ENCODE measurements at regions not wholly inside any gene's neighbourhood (a gene's known extent, or its start where the extent isn't known, plus 50 kb on each side); places are given as distances from the start of the nearest gene placed in this dataset.
"Not testable (repeated sequence)": the region's sequence is repeated elsewhere in the genome, so short reads cannot be mapped to it uniquely, and the experiment has no call there.

DNA sequence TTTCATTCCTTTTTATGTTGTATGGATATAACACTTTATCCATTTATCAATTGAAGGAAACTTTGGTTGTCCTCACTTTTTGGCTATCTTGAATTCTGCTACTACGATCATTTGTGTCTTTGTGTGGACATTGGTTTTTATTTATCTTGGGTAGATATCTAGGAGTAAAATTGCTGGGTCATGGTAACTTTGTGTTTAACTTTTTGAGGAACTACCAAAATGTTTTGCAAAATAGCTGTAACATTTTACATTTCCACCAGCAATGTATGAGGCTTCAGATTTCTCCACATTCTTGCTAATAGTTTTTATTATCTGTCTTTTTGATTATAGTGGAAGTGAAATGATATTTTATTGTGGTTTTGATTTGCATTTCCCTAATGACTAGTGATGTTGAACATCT is 55.6 kb downstream of the TLNRD1 start:
- Mint-ChIP-seq H3K4me3 (no peak overlapping the region), H3K4me1 (no peaks in the 10 kb centered on the region)

DNA sequence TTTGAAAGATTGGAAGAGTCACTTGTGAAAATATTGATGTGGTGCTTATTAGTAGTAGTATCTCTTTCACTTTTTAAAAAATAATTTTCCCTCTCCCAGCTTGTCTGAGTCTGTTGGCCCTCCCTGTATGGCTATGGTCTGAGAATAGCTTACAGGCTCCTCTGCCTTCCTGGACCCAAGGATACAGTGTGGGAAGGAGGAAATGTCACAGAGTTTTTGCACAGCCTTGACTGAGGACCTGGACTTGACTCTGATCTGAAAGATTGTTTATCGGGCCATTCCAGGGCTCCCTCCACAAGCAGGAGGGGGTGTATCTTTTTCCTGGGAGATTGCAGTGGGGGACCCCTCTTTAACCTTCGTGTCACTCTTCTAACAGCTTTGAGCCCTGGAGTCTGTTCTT is 59.7 kb downstream of the TLNRD1 start:
- Mint-ChIP-seq H3K4me3 (no peak overlapping the region), H3K36me3 (ENCODE audit: low read depth) (no peaks in the 10 kb centered on the region), H3K4me1 (no peaks in the 10 kb centered on the region), H3K27ac (no peak overlapping the region), H3K9me3 (no peaks in the 10 kb centered on the region), H3K27me3 (ENCODE audit: low read depth, poor library complexity) (peaks cover 21% of the 10 kb centered on the region)
- TF ChIP-seq, protein P1, sequence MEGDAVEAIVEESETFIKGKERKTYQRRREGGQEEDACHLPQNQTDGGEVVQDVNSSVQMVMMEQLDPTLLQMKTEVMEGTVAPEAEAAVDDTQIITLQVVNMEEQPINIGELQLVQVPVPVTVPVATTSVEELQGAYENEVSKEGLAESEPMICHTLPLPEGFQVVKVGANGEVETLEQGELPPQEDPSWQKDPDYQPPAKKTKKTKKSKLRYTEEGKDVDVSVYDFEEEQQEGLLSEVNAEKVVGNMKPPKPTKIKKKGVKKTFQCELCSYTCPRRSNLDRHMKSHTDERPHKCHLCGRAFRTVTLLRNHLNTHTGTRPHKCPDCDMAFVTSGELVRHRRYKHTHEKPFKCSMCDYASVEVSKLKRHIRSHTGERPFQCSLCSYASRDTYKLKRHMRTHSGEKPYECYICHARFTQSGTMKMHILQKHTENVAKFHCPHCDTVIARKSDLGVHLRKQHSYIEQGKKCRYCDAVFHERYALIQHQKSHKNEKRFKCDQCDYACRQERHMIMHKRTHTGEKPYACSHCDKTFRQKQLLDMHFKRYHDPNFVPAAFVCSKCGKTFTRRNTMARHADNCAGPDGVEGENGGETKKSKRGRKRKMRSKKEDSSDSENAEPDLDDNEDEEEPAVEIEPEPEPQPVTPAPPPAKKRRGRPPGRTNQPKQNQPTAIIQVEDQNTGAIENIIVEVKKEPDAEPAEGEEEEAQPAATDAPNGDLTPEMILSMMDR (IDR thresholded peaks at IDR 0.05), result no peak
- no peak for DNase-seq

More for the DNA sequence above, 55.6 kb downstream of the TLNRD1 start:
- no peaks in the 10 kb centered on the region for H3K9me3 Mint-ChIP-seq
- no peaks in the 10 kb centered on the region for H3K36me3 Mint-ChIP-seq (ENCODE audit: low read depth)
- no peak for DNase-seq
- no peak overlapping the region for H3K27ac Mint-ChIP-seq
- TF ChIP-seq, protein P1 (IDR thresholded peaks at IDR 0.05), result no peak
- H3K27me3 Mint-ChIP-seq (ENCODE audit: low read depth, poor library complexity), result peaks cover 6% of the 10 kb centered on the region

- Mint-ChIP-seq H3K4me3 (no peak overlapping the region), H3K27me3 (ENCODE audit: low read depth, poor library complexity) (peaks cover 21% of the 10 kb centered on the region), H3K4me1 (no peaks in the 10 kb centered on the region), H3K9me3 (no peaks in the 10 kb centered on the region), H3K36me3 (ENCODE audit: low read depth) (no peaks in the 10 kb centered on the region), H3K27ac (no peak overlapping the region)
- DNase-seq, result no peak
- TF ChIP-seq, protein P1 (IDR thresholded peaks at IDR 0.05), result no peak
These were observed 60.2 kb downstream of the TLNRD1 start for GRCh38 chr15:81060907-81061306.

DNA sequence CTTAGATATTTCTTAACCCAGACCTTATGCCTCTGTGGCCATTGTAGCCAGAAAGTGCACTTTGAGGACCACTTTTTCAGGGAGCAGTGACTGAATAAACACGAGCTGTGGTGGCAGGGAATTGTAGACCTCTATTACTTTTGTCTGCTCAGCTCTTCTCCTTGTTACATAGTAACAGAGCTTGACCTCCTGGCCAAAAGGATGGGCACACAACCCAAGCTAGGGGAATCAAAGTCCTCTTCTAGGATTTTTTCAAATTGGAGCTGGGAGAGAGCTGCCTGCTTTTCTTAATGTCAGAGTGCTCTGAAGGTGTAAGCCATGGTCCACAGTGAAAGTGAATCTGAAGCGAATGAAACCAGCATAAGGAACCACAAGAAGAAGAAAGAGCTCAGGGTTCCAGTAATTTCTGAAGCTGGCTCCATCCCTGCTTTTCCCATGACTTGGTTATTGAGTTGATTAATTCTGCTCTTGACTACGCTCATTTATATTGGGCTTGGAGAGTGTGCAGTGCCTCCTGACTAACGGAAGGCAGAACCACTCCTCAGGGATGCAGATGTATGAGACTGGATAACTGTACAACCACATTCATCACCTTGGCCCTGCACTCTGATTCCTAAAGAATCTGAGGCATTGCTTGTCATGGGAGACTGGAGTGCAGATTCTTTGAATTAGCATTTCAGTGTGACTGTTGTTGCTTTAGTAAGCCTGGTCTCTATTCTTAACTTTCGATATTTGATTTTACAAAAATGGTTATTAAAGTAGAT is 60.9 kb downstream of the TLNRD1 start:
- peaks cover 21% of the 10 kb centered on the region for H3K27me3 Mint-ChIP-seq (ENCODE audit: low read depth, poor library complexity)
- DNase-seq, result no peak
- no peaks in the 10 kb centered on the region for H3K9me3 Mint-ChIP-seq
- H3K4me1 Mint-ChIP-seq, result no peaks in the 10 kb centered on the region
- H3K4me3 Mint-ChIP-seq, result no peak overlapping the region
- H3K36me3 Mint-ChIP-seq (ENCODE audit: low read depth), result no peaks in the 10 kb centered on the region
- TF ChIP-seq, protein P1 (IDR thresholded peaks at IDR 0.05), result no peak
- H3K27ac Mint-ChIP-seq, result no peak overlapping the region

- Mint-ChIP-seq H3K27me3 (ENCODE audit: low read depth, poor library complexity) (peaks cover 21% of the 10 kb centered on the region), H3K4me1 (no peaks in the 10 kb centered on the region), H3K36me3 (ENCODE audit: low read depth) (no peaks in the 10 kb centered on the region), H3K4me3 (no peak overlapping the region), H3K27ac (no peak overlapping the region), H3K9me3 (no peaks in the 10 kb centered on the region)
- no peak for DNase-seq
- TF ChIP-seq, protein P1 (IDR thresholded peaks at IDR 0.05), result no peak
These were observed 62.2 kb downstream of the TLNRD1 start for GRCh38 chr15:81062937-81063336.

GRCh38 chr15:81064253-81064652 is 63.5 kb downstream of the TLNRD1 start:
- no peak for DNase-seq
- no peak overlapping the region for H3K4me3 Mint-ChIP-seq
- H3K27me3 Mint-ChIP-seq (ENCODE audit: low read depth, poor library complexity), result peaks cover 21% of the 10 kb centered on the region
- no peaks in the 10 kb centered on the region for H3K9me3 Mint-ChIP-seq
- TF ChIP-seq, protein P1 (IDR thresholded peaks at IDR 0.05), result no peak
- no peak overlapping the region for H3K27ac Mint-ChIP-seq
- H3K4me1 Mint-ChIP-seq, result no peaks in the 10 kb centered on the region
- no peaks in the 10 kb centered on the region for H3K36me3 Mint-ChIP-seq (ENCODE audit: low read depth)

DNA sequence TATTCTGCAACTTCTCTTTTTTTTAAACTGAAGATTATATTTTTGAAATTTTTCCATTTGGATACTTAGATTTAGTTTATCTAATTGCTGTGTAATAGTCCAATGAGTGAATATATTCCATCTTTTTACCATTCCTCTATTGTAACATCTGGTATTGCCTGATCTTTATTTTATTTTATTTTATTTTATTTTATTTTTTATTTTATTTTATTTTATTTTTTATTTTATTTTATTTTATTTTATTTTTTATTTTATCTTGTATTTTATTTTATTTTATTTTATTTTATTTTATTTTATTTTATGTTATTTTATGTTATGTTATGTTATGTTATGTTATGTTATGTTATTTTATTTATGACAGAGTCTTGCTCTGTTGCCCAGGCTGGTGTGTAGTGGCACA is 66.5 kb upstream of the CFAP161 start:
- H3K9me3 Mint-ChIP-seq; H3K4me1 Mint-ChIP-seq; DNase-seq; H3K4me3 Mint-ChIP-seq; H3K27ac Mint-ChIP-seq; H3K36me3 Mint-ChIP-seq (ENCODE audit: low read depth): not testable (repeated sequence)
- H3K27me3 Mint-ChIP-seq (ENCODE audit: low read depth, poor library complexity), result peaks cover 12% of the 10 kb centered on the region
